HG03064 (cell line): ENCODE measurements at regions not wholly inside any gene's neighbourhood (a gene's known extent, or its start where the extent isn't known, plus 50 kb on each side); places are given as distances from the start of the nearest gene placed in this dataset.

Source experiments
- ATAC-seq: cut with Tn5 transposase; IDR thresholded peaks from one replicate; pipeline ENCODE4 v1.9.1; 2021; ENCODE audit warnings: low read depth; ENCODE audit not compliant: unreplicated experiment

DNA sequence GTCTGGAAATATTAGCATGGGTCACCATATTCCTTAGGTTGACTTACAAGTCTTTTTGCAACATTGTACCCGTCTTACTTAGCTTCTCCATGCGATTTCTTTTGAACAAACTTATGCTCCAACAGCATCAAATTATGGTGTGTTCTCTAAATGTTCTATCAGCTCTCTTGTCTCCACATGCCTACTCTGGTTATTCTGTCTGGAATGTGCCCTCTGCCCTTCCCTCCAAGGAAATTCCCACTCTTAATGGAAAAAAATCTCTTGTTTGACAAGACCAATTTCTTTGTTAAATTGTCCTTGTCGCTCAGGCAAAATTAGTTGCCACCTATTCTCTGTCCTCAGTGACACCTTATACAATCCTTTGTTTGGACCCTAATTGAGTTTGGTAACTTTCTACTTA is 522.8 kb upstream of the LUZP2 start:
- ATAC-seq: no peak

- no peak for ATAC-seq
Observed at GRCh38 chr11:23974601-23975000, 522.3 kb upstream of the LUZP2 start.

- ATAC-seq: no peak
Observed at GRCh38 chr11:23976426-23976825, 520.4 kb upstream of the LUZP2 start.

DNA sequence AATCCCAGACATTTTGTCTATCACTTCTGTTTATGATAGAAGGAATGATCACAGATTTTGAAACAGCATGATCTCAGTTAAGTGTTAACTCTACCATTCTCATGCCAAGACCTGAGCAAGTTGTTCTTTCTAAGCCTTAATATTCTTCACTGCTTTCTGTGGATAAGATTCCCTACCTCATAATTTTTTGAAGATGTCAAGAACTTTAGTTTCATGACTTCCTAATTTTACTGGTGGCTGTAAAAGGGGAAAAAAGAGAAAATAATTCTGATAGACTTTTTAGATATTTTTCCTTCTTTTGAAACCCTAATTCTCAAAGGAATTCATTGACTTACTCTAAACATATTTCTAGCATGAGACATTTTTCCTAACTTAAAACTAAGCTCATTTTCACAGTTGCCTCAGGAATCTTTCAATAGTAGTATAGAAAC is 520.0 kb upstream of the LUZP2 start:
- no peak for ATAC-seq

- ATAC-seq: no peak
Observed at GRCh38 chr11:23988381-23989006, 508.4 kb upstream of the LUZP2 start.

- no peak for ATAC-seq
Observed at GRCh38 chr11:23990346-23991164, 506.3 kb upstream of the LUZP2 start.

- ATAC-seq: no peak
Observed at GRCh38 chr11:23991165-23991539, 505.7 kb upstream of the LUZP2 start.

DNA sequence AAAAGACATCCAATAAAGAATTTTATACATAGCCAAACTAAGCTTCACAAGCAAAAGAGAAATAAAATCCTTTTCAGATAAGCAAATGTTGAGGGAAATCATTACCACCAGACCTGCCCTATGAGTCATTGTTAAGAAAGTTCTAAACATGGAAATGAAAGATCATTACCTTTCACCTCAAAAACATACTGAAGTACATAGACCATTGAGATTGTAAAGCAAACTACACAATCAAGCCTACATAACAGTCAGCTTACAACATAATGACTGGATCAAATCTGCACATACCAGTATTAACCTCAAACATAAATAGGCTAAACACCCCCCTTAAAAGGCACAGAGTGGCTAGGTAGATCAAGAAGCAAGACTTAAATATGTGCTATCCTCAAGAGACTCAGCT is 501.0 kb upstream of the LUZP2 start:
- ATAC-seq: no peak

- ATAC-seq: no peak
Observed at GRCh38 chr11:23997356-23997755, 499.5 kb upstream of the LUZP2 start.

- ATAC-seq: no peak
Observed at GRCh38 chr11:24005202-24005876, 491.5 kb upstream of the LUZP2 start.

GRCh38 chr11:24043842-24044241 is 453.0 kb upstream of the LUZP2 start:
- ATAC-seq: no peak

DNA sequence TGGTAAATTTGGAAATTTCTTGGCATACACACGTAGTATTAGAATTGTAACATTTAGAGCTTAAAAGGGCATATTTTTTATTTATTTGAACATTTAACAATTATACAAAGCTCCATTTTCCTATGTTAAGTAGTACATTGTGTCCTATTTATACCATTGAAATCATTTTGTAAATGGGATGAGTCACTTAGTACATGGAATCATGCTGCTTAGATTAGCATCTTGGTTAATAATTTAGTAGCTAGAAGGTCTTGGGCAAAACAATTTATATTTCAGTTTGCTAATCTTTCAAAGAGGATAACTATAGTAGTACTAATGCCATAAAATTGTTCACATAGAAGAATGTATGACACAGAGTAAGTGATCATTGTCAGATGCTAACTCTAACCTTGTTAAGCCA is 450.1 kb upstream of the LUZP2 start:
- no peak for ATAC-seq

DNA sequence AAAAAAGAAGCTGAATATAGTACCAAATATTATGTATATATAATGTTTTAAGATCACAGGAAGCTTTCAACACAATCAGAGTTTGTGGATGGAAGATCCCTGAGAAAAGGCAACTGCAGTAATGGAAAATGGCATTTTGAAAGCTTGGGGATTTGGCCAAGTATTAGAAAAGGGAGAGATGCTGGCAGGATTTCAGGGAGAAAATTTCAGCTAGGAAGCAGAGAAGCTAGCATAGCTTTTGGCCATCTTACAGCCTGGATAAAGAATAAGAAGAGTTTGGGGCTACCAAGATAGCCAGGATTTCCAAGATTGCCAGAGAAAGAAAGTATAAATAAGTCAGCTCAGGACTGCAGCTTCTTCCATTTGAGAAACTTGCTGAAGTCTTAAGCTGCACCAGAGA is 440.8 kb upstream of the LUZP2 start:
- ATAC-seq: no peak

DNA sequence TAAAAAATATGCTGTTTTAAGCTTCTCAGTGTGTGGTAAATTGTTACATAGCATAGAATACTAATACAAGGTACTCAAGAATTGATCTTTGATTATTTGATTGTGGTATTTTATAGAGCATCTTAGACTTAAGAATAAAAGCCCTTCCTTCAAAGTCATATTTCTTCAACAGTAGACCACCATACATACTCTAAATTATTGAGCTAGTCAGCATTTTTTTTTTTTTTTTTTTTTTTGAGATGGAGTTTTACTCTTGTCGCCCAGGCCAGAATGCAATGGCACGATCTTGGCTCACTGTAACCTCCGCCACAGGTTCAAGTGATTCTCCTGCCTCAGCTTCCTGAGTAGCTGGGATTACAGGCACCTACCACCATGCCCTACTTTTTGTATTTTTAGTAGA is 436.7 kb upstream of the LUZP2 start:
- ATAC-seq: no peak

- ATAC-seq: no peak
Observed at GRCh38 chr11:24064309-24064903, 432.4 kb upstream of the LUZP2 start.

GRCh38 chr11:24068197-24068596 is 428.7 kb upstream of the LUZP2 start:
- no peak for ATAC-seq

DNA sequence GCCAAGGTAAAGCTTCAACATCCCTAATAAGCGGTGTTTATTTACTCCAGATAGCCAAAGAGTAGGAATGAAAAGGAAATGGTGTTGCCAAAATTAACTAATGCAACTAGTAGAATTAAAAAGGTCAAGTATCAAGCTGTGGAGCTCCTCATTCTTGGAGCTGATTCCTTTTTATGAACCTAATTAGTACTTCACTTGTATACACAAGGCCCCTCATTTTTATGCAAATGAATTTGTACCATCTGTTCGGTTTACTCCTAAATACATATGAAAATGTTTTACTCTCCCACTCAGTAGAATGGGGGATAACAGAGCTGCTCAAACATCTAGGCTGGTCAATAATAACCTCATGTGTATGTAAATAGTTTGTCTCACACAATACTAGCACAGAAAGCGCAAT is 426.4 kb upstream of the LUZP2 start:
- no peak for ATAC-seq

GRCh38 chr11:24078018-24078417 is 418.8 kb upstream of the LUZP2 start:
- ATAC-seq: no peak

GRCh38 chr11:24082241-24082640 is 414.6 kb upstream of the LUZP2 start:
- ATAC-seq: no peak

GRCh38 chr11:24082860-24083259 is 414.0 kb upstream of the LUZP2 start:
- ATAC-seq: no peak

DNA sequence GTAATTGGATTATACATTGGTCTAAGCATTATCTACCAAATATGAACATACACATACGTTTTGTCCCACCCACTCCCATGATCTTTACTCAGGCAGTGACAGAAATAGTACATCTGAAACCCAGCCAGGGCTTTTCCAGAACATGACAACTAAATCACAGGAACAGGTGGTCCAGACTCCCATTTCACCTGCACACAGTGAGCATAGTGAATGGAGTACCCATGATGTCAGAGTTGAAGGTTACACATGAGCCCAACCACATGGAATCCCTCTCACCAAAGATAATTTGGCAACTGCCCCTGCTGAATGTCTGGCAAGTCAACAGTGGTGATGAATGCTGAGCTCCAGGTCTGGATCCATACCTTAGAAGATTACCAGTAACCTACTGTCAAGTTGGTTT is 411.9 kb upstream of the LUZP2 start:
- ATAC-seq: no peak
